Right lobe of liver (tissue), 6 donors: ENCODE measurements at regions not wholly inside any gene's neighbourhood (a gene's known extent, or its start where the extent isn't known, plus 50 kb on each side); places are given as distances from the start of the nearest gene placed in this dataset.

ENCODE experiments used
- ATAC-seq, 4 donors: fragments of 200-7000 bp; cut with Tn5 transposase; one replicate each; pipeline ENCODE4 v1.9.1; 2020; ENCODE audit warnings: mild to moderate bottlenecking in 4 of 4, moderate library complexity in 4 of 4
- DNase-seq, 3 donors: peaks; one replicate each; pipeline ENCODE4 v3.0.0-alpha.2; 2020
- H3K27ac ChIP-seq, 3 donors: fragments of 200-600 bp; one replicate each; pipeline ENCODE4 v1.8.0; 2022
- H3K27me3 ChIP-seq, 2 donors: fragments of 200-600 bp; one replicate each; pipeline ENCODE4 v1.8.0; 2022
- H3K36me3 ChIP-seq, 4 donors: fragments of 200-600 bp; sonication (generic) in 1 of 4; one replicate each; pipeline versions ENCODE4 v1.5.1 to v1.8.0; 2017 to 2022; ENCODE audit warnings: control low read depth in 1 of 4
- H3K4me1 ChIP-seq, 4 donors: fragments of 200-600 bp; sonication (generic) in 1 of 4; one replicate each; pipeline versions ENCODE4 v1.5.1 to v1.8.0; 2017 to 2022; ENCODE audit warnings: control low read depth in 1 of 4
- H3K4me3 ChIP-seq, 3 donors: fragments of 200-600 bp; one replicate each; pipeline ENCODE4 v1.8.0; 2022
- H3K9me3 ChIP-seq, 4 donors: fragments of 200-600 bp; sonication (generic) in 1 of 4; one replicate each; pipeline versions ENCODE4 v1.5.1 to v1.8.0; 2017 to 2022; ENCODE audit warnings: control low read depth in 1 of 4
- POLR2A ChIP-seq: fragments of 450-650 bp; IDR thresholded peaks from one replicate; pipeline ENCODE4 v1.6.1; 2017; ENCODE audit warnings: antibody characterized with exemption, mild to moderate bottlenecking
- WGBS: methylation state at CpG from one replicate; pipeline ENCODE4 v1.1.6; 2018; ENCODE audit warnings: low coverage, low lambda C conversion rate; ENCODE audit not compliant: insufficient coverage; ENCODE audit errors: missing lambda C conversion rate; 5-methylcytosine and 5-hydroxymethylcytosine counted together
- intact Hi-C, 2 donors: fragments of 100-400 bp; cut with DNase I; formaldehyde crosslinking; loops; one replicate each; pipeline versions ENCODE4 v1.11.2 to v1.14.1; 2022
- TF ChIP-seq, protein P1 (sequence below), 4 donors: fragments of 200-600 bp in 3 of 4; fragments of 450-650 bp in 1 of 4; IDR thresholded peaks; one replicate each; pipeline versions ENCODE4 v1.5.1 to v1.8.0; 2016 to 2022; ENCODE audit warnings: antibody characterized with exemption in 4 of 4, mild to moderate bottlenecking in 2 of 4
- donor health status: DM: no; HTN: yes; CAD: no.
- donor health status: DM: no; HTN: no; CAD: no.
- donor health status: DM: no; HTN: no; CAD: no.
- donor health status: DM: no; HTN: yes; CAD: no.
- donor health status: DM: no; HTN: yes; CAD: no.

DNA sequence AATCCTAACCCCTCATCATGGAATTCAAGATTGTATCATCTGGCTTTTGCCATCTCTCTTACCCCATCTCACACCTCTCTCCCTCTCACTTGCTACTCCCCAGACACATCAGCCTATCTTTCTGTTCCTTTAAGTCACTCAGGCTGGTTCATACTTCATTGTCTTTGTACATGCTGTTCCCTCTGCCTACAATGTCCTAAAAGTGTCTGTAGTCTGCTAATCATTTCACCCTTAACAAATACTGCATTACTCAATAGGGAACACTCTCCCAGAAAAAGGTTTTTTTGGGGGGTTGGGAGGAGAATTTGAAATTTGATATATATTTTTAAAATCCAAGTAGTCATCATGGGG is 146.2 kb upstream of the KLF7 start:
- Histone ChIP-seq H3K36me3 (no peaks in the 10 kb centered on the region), H3K27ac (no peak overlapping the region), H3K4me3 (no peak overlapping the region), H3K27me3 (no peaks in the 10 kb centered on the region), H3K4me1 (no peaks in the 10 kb centered on the region), H3K9me3 (no peaks in the 10 kb centered on the region)
- TF ChIP-seq, protein P1, sequence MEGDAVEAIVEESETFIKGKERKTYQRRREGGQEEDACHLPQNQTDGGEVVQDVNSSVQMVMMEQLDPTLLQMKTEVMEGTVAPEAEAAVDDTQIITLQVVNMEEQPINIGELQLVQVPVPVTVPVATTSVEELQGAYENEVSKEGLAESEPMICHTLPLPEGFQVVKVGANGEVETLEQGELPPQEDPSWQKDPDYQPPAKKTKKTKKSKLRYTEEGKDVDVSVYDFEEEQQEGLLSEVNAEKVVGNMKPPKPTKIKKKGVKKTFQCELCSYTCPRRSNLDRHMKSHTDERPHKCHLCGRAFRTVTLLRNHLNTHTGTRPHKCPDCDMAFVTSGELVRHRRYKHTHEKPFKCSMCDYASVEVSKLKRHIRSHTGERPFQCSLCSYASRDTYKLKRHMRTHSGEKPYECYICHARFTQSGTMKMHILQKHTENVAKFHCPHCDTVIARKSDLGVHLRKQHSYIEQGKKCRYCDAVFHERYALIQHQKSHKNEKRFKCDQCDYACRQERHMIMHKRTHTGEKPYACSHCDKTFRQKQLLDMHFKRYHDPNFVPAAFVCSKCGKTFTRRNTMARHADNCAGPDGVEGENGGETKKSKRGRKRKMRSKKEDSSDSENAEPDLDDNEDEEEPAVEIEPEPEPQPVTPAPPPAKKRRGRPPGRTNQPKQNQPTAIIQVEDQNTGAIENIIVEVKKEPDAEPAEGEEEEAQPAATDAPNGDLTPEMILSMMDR (IDR thresholded peaks at IDR 0.05), result no peak
- TF ChIP-seq POLR2A, result no peak
- no peak for DNase-seq
- no peak for ATAC-seq
- intact Hi-C loops, result no loop called here

DNA sequence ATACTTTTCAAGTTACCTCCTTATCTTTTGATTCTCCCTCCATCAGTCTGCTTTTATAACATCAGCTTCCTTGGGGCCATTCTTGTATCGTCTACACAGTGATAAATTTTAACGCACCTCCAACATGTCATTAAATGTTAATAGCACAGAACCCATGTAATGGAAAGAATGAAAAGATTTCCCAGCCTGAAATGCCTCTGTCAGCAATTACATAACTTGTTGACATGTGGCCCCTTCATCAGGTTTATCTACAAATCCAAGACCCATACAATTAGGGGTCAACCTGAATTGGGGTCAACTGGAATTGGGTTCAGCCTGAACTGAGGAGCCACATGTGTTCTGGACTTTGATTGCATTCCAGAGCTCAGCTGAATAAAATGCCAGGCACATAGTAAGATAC is 148.2 kb upstream of the KLF7 start:
- ATAC-seq, result no peak

DNA sequence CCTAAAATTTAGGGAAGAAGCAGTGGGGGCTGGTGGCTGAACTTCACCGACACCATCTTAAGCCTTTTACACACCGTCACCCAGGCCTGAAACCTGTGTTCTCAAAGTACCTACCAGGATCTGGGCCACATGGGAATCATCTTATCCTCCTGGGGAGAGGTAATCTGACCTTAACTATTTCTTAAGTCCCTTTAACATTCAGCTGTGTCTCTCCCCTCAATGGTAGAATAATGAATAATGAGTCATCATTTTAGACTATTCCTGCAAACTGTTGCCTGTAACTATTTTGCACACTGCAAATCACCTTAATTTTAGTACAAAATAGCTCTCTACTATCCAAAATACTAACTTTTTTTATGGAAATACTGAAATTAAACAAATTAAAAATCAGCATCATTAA is 149.4 kb upstream of the KLF7 start:
- intact Hi-C loops, result no loop called here
- ATAC-seq (no peak), DNase-seq (no peak)
- no CpG with 5 or more reads among the region's 2 CpGs for WGBS
- no peaks in the 10 kb centered on the region for H3K9me3 ChIP-seq
- no peak overlapping the region for H3K4me3 ChIP-seq
- H3K4me1 ChIP-seq, result peaks cover 0 to 10% (median 0%) of the 10 kb centered on the region in 4 donors
- no peak overlapping the region for H3K27ac ChIP-seq
- no peaks in the 10 kb centered on the region for H3K27me3 ChIP-seq
- TF ChIP-seq, protein P1 (IDR thresholded peaks at IDR 0.05), result no peak
- no peak for TF ChIP-seq POLR2A
- no peaks in the 10 kb centered on the region for H3K36me3 ChIP-seq

More for the DNA sequence above, 148.2 kb upstream of the KLF7 start:
- no peak for DNase-seq
- no peaks in the 10 kb centered on the region for H3K9me3 ChIP-seq
- 83% methylated on average over 2 of the region's 2 CpGs for WGBS
- H3K27me3 ChIP-seq, result no peaks in the 10 kb centered on the region
- H3K36me3 ChIP-seq, result no peaks in the 10 kb centered on the region
- H3K4me3 ChIP-seq, result no peak overlapping the region
- TF ChIP-seq POLR2A, result no peak
- TF ChIP-seq, protein P1 (IDR thresholded peaks at IDR 0.05), result no peak
- intact Hi-C loops, result no loop called here
- peaks cover 0 to 10% (median 0%) of the 10 kb centered on the region in 4 donors for H3K4me1 ChIP-seq
- H3K27ac ChIP-seq, result no peak overlapping the region

DNA sequence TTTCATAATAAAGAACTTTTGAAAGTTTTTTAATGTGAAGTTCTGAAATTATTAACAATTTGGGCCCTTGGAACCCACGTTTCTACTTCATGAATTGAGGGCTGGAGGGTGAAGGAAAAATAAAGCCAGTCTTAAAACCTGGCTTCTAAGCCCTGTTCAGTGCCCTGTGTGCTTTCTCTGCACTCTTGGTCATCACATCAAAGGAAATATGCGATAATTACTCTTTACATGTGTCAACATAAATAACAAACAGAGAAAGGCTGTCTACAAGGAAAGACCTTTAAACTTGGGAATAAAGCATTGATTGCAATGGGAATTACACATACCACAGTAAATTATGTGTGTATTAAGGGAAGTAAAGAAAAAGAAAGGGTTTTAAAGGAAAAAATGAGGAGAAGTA is 150.7 kb upstream of the KLF7 start:
- intact Hi-C loops, result no loop called here
- no peak for ATAC-seq
- 65% methylated on average over 2 of the region's 2 CpGs for WGBS

More for the DNA sequence above, 150.7 kb upstream of the KLF7 start:
- no peak for DNase-seq
- Histone ChIP-seq H3K27me3 (no peaks in the 10 kb centered on the region), H3K9me3 (no peaks in the 10 kb centered on the region), H3K36me3 (no peaks in the 10 kb centered on the region), H3K4me1 (peaks cover 0 to 10% (median 0%) of the 10 kb centered on the region in 4 donors), H3K27ac (no peak overlapping the region), H3K4me3 (no peak overlapping the region)
- TF ChIP-seq, protein P1 (IDR thresholded peaks at IDR 0.05), result no peak
- no peak for TF ChIP-seq POLR2A
